GM21825 (cell line): ENCODE measurements at regions not wholly inside any gene's neighbourhood (a gene's known extent, or its start where the extent isn't known, plus 50 kb on each side); places are given as distances from the start of the nearest gene placed in this dataset.

Experiments
- ATAC-seq: cut with Tn5 transposase; IDR thresholded peaks from one replicate; pipeline ENCODE4 v1.9.1; 2021; ENCODE audit warnings: mild to moderate bottlenecking, moderate library complexity; ENCODE audit not compliant: unreplicated experiment

GRCh38 chr4:149136951-149137620 is 678.6 kb downstream of the IQCM start:
- ATAC-seq, result no peak

- ATAC-seq, result no peak
Measured at GRCh38 chr4:149135062-149135461, 680.6 kb downstream of the IQCM start.

- ATAC-seq, result no peak
Measured at GRCh38 chr4:149121023-149121404, 678.8 kb upstream of the NR3C2 start.

GRCh38 chr4:149120331-149121022 is 678.3 kb upstream of the NR3C2 start:
- ATAC-seq, result no peak

- ATAC-seq, result no peak
Measured at GRCh38 chr4:149116806-149117205, 674.6 kb upstream of the NR3C2 start.

- ATAC-seq, result no peak
Measured at GRCh38 chr4:149113804-149114430, 671.7 kb upstream of the NR3C2 start.

GRCh38 chr4:149112109-149112508 is 669.9 kb upstream of the NR3C2 start:
- no peak for ATAC-seq

- ATAC-seq, result no peak
Measured at GRCh38 chr4:149110481-149110880, 668.3 kb upstream of the NR3C2 start.

GRCh38 chr4:149108626-149109025 is 666.4 kb upstream of the NR3C2 start:
- no peak for ATAC-seq

- no peak for ATAC-seq
Measured at GRCh38 chr4:149102765-149103164, 660.6 kb upstream of the NR3C2 start.

- ATAC-seq, result no peak
Measured at GRCh38 chr4:149101649-149102048, 659.4 kb upstream of the NR3C2 start.

- ATAC-seq, result no peak
Measured at GRCh38 chr4:149095811-149096210, 653.6 kb upstream of the NR3C2 start.

GRCh38 chr4:149095001-149095400 is 652.8 kb upstream of the NR3C2 start:
- no peak for ATAC-seq

- ATAC-seq, result no peak
Measured at GRCh38 chr4:149084144-149084543, 641.9 kb upstream of the NR3C2 start.

GRCh38 chr4:149077181-149077580 is 635.0 kb upstream of the NR3C2 start:
- ATAC-seq, result no peak

- no peak for ATAC-seq
Measured at GRCh38 chr4:149076401-149076800, 634.2 kb upstream of the NR3C2 start.

GRCh38 chr4:149072384-149072783 is 630.2 kb upstream of the NR3C2 start:
- ATAC-seq, result no peak

- ATAC-seq, result no peak
Measured at GRCh38 chr4:149065753-149066152, 623.5 kb upstream of the NR3C2 start.

GRCh38 chr4:149062997-149063396 is 620.8 kb upstream of the NR3C2 start:
- no peak for ATAC-seq

- no peak for ATAC-seq
Measured at GRCh38 chr4:149057594-149057993, 615.4 kb upstream of the NR3C2 start.

- ATAC-seq, result no peak
Measured at GRCh38 chr4:149056615-149057014, 614.4 kb upstream of the NR3C2 start.

GRCh38 chr4:149055624-149056023 is 613.4 kb upstream of the NR3C2 start:
- no peak for ATAC-seq
